GM21786 (cell line): ENCODE measurements at regions not wholly inside any gene's neighbourhood (a gene's known extent, or its start where the extent isn't known, plus 50 kb on each side); places are given as distances from the start of the nearest gene placed in this dataset.
"Not testable (repeated sequence)": the region's sequence is repeated elsewhere in the genome, so short reads cannot be mapped to it uniquely, and the experiment has no call there.

Experiments
- ATAC-seq: cut with Tn5 transposase; IDR thresholded peaks from one replicate; pipeline ENCODE4 v1.9.1; 2021; ENCODE audit not compliant: unreplicated experiment

- no peak for ATAC-seq
Observed at GRCh38 chr2:113341191-113341869, 62.6 kb upstream of the PAX8 start.

- ATAC-seq: no peak
Observed at GRCh38 chr2:113337809-113338208, 59.1 kb upstream of the PAX8 start.

GRCh38 chr2:113336040-113336439 lies 57.3 kb upstream of the PAX8 start:
- ATAC-seq: not testable (repeated sequence)

- ATAC-seq: no peak
Observed at GRCh38 chr2:113334147-113334546, 55.4 kb upstream of the PAX8 start.

- not testable (repeated sequence) for ATAC-seq
Observed at GRCh38 chr2:113333735-113334134, 55.0 kb upstream of the PAX8 start.

GRCh38 chr2:113330060-113330767 lies 51.5 kb upstream of the PAX8 start:
- ATAC-seq: not testable (repeated sequence)

GRCh38 chr2:113328973-113329372 lies 50.3 kb upstream of the PAX8 start:
- ATAC-seq: not testable (repeated sequence)

- ATAC-seq: not testable (repeated sequence)
Observed at GRCh38 chr2:113328572-113328971, 49.9 kb upstream of the PAX8 start.
